Prostate gland (tissue), 2 donors: ENCODE measurements at regions not wholly inside any gene's neighbourhood (a gene's known extent, or its start where the extent isn't known, plus 50 kb on each side); places are given as distances from the start of the nearest gene placed in this dataset.

Source experiments
- DNase-seq: peaks from one replicate; pipeline ENCODE4 v3.0.0-alpha.2; 2019; ENCODE audit warnings: low spot score
- H3K27ac ChIP-seq, 2 donors: fragments of 200-600 bp; sonication (generic); 2 replicates each; pipeline ENCODE4 v1.5.1; 2017 to 2019
- H3K27me3 ChIP-seq: fragments of 200-600 bp; sonication (generic); replicated peaks from 2 replicates; pipeline ENCODE4 v1.5.1; 2019; ENCODE audit not compliant: insufficient read depth
- H3K36me3 ChIP-seq, 2 donors: fragments of 200-600 bp; sonication (generic); 1 replicate in 1 of 2; 2 replicates in 1 of 2; pipeline versions ENCODE4 v1.5.1 to v1.8.1; 2017 to 2019
- H3K4me1 ChIP-seq: fragments of 200-600 bp; sonication (generic); replicated peaks from 2 replicates; pipeline ENCODE4 v1.5.1; 2019
- H3K4me3 ChIP-seq, 2 donors: fragments of 200-600 bp; sonication (generic); 2 replicates each; pipeline ENCODE4 v1.5.1; 2017 to 2019
- H3K9me3 ChIP-seq: fragments of 200-600 bp; sonication (generic); 2 replicates; pipeline ENCODE4 v1.5.1; 2017
- POLR2A ChIP-seq: fragments of 450-650 bp; IDR thresholded peaks from one replicate; pipeline ENCODE4 v1.6.1; 2016; ENCODE audit warnings: antibody characterized with exemption, mild to moderate bottlenecking
- POLR2AphosphoS5 ChIP-seq: sonication (generic); formaldehyde crosslinking; IDR thresholded peaks from one replicate; pipeline ENCODE4 v1.6.1; 2017; ENCODE audit warnings: antibody characterized with exemption
- WGBS: methylation state at CpG from one replicate; pipeline ENCODE4 v1.1.5; 2018; 5-methylcytosine and 5-hydroxymethylcytosine counted together
- intact Hi-C: fragments of 100-400 bp; cut with DNase I; formaldehyde crosslinking; loops from one replicate; pipeline ENCODE4 v1.14.2; 2022
- TF ChIP-seq, protein P1 (sequence below), 4 experiments: fragments of 200-600 bp in 2 of 4; fragments of 450-650 bp in 2 of 4; sonication (generic) in 2 of 4; IDR thresholded peaks; 1 replicate in 3 of 4; 2 replicates in 1 of 4; pipeline ENCODE4 v1.5.1; 2016 to 2019; ENCODE audit warnings: antibody characterized with exemption in 4 of 4, mild to moderate bottlenecking in 2 of 4, moderate library complexity in 2 of 4

DNA sequence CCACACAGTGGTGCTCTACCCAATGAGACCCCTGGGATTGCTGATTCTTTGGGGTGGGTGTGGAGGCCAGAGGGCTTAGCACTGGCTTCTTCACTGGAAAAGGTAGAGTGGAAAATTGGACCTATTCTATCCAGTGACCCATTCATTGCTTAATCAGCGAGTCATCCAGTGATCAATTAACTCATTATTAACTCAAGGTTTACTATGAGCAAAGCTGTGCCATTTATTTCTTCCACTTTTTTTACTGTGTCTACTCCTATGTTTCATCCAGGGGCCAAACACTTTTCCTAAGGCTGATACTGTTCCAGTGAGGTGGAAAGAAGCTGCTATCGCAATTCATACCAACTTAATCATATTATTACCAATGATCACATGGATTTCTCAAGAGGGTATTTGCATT lies 363.9 kb downstream of the RPS6KC1 start:
- H3K4me1 ChIP-seq = no peaks in the 10 kb centered on the region

DNA sequence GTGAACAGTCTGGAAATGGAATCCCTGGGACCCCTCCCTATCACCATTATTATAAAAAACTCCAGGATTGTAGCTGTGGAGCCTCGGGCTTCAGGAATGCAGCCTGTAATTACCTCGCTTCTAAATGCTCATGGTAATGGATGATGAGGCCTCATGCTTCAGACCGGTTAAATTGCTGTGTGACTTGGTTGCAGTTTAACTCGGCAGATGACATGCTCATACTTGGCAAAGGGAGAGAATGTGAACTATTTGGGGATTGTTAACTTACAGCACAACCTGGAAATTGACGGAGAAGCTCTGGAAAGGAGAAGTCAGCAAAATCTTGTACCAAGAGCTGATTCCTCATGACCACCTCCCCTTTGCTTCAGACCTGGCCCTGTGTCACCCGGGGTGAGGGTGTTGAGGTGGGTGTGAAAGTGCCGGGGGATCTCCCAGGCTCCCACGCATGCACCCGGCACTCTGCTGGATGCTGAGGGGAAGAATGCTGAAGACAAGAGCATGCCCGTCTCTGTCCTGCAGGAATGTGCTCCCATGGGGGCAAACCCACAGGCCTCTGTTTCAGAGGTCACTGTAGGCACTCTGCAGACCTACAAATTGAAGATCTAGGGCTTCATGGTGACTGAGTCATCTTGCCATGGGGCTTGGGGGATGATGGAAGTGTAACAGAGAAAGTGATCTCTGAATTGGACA lies 364.8 kb downstream of the RPS6KC1 start:
- WGBS = 69% methylated on average over 10 of the region's 10 CpGs
- no peak overlapping the region for H3K27ac ChIP-seq
- H3K4me1 ChIP-seq = no peaks in the 10 kb centered on the region
- TF ChIP-seq, protein P1, sequence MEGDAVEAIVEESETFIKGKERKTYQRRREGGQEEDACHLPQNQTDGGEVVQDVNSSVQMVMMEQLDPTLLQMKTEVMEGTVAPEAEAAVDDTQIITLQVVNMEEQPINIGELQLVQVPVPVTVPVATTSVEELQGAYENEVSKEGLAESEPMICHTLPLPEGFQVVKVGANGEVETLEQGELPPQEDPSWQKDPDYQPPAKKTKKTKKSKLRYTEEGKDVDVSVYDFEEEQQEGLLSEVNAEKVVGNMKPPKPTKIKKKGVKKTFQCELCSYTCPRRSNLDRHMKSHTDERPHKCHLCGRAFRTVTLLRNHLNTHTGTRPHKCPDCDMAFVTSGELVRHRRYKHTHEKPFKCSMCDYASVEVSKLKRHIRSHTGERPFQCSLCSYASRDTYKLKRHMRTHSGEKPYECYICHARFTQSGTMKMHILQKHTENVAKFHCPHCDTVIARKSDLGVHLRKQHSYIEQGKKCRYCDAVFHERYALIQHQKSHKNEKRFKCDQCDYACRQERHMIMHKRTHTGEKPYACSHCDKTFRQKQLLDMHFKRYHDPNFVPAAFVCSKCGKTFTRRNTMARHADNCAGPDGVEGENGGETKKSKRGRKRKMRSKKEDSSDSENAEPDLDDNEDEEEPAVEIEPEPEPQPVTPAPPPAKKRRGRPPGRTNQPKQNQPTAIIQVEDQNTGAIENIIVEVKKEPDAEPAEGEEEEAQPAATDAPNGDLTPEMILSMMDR (IDR thresholded peaks at IDR 0.05) = no peak
- TF ChIP-seq POLR2AphosphoS5 (no peak), POLR2A (no peak)
- H3K36me3 ChIP-seq = no peaks in the 10 kb centered on the region
- no peak overlapping the region for H3K4me3 ChIP-seq
- H3K27me3 ChIP-seq = no peaks in the 10 kb centered on the region
- no peak for DNase-seq
- intact Hi-C loops = no loop called here
- no peaks in the 10 kb centered on the region for H3K9me3 ChIP-seq

More for the DNA sequence above, 363.9 kb downstream of the RPS6KC1 start:
- DNase-seq = no peak
- Histone ChIP-seq H3K27me3 (no peaks in the 10 kb centered on the region), H3K36me3 (no peaks in the 10 kb centered on the region), H3K4me3 (no peak overlapping the region), H3K27ac (no peak overlapping the region), H3K9me3 (no peaks in the 10 kb centered on the region)
- TF ChIP-seq, protein P1 (IDR thresholded peaks at IDR 0.05) = no peak
- TF ChIP-seq POLR2AphosphoS5 (no peak), POLR2A (no peak)
- WGBS = 95% methylated on average over 2 of the region's 2 CpGs
- intact Hi-C loops = no loop called here

DNA sequence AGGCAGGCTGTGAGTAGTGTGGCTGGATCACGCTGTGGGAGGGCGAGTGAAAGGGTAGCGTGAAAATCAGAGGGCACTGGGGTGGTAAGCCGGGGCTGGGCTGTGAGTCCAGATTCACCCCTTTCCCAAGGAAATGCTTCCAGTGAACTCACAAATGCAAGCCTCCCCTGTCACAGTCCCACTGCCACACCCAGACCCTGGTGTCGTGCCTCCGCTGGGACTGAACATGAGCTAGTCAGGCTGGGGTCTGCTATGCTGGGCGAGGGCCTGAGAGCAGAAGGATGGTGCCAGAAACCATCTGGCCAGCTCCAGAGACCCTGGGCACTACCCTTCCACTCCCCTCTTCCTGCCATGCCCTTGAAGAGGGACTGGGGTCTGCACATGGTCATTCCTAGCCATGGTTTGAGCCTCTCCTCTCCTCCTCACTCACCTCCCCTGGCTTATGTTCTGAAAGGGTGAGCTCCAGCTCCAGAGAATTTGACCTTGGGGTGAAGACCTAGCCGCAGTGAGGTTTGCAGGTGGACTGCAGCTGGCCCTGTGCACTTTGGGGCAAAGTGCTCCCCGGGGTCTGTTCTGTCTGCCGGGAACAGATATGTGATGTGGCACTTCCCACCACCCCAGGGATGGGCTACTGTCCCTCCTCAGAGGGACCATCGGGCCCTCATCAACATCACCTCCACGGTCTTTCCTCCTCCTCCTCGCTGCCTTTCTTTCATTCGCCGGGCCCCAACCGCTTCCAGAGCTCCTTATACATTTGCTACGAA lies 365.6 kb downstream of the RPS6KC1 start:
- 86% methylated on average over 17 of the region's 17 CpGs for WGBS
- intact Hi-C loops = no loop called here

DNA sequence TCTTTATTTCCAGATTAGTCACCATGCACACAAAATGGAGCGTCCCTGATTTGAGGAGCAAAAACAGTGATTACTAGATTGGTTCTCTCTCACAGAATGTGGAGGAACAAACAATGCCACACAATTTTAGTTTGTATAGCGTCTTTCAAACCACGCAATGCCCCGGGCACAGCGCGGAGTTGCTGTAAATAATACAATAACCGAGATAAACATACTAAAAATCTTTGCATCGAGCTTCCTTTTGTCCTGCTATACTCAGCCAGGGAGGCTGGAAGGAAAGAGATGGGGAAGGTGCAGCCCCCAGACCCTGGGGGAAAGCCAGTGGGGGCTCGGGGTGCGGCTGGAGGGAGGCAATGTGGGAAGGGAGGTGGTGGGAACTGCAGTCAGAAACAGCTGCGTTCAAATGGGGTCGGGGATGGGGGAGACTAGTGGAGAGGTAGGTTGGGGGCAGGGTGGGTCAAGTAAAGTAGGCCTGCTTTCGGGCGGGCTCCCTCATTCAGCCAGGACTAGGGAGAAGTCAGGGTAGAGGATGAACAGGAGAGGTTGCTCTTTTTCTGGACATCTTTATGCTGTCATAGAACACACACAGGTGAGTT lies 366.3 kb downstream of the RPS6KC1 start:
- no peaks in the 10 kb centered on the region for H3K9me3 ChIP-seq
- no peak for DNase-seq
- 85% methylated on average over 14 of the region's 14 CpGs for WGBS
- intact Hi-C loops = no loop called here
- no peaks in the 10 kb centered on the region for H3K36me3 ChIP-seq
- H3K4me3 ChIP-seq = no peak overlapping the region
- TF ChIP-seq POLR2A (no peak), POLR2AphosphoS5 (no peak)
- TF ChIP-seq, protein P1 (IDR thresholded peaks at IDR 0.05) = no peak
- no peaks in the 10 kb centered on the region for H3K4me1 ChIP-seq
- no peak overlapping the region for H3K27ac ChIP-seq
- no peaks in the 10 kb centered on the region for H3K27me3 ChIP-seq

More for the DNA sequence above, 365.6 kb downstream of the RPS6KC1 start:
- Histone ChIP-seq H3K36me3 (no peaks in the 10 kb centered on the region), H3K27me3 (no peaks in the 10 kb centered on the region), H3K4me1 (no peaks in the 10 kb centered on the region), H3K9me3 (no peaks in the 10 kb centered on the region), H3K27ac (no peak overlapping the region), H3K4me3 (no peak overlapping the region)
- DNase-seq = no peak
- TF ChIP-seq POLR2AphosphoS5 (no peak), POLR2A (no peak)
- TF ChIP-seq, protein P1 (IDR thresholded peaks at IDR 0.05) = no peak
